Keratinocyte (primary cell): ENCODE measurements at regions not wholly inside any gene's neighbourhood (a gene's known extent, or its start where the extent isn't known, plus 50 kb on each side); places are given as distances from the start of the nearest gene placed in this dataset.

Experiments
- EZH2 ChIP-seq: IDR thresholded peaks from one replicate; pipeline ENCODE4 v1.6.1; 2012; ENCODE audit warnings: inconsistent platforms, mild to moderate bottlenecking, low read length, moderate library complexity
- TF ChIP-seq, protein P1 (sequence below), 3 experiments: IDR thresholded peaks in 1 of 3; conservative IDR thresholded peaks in 1 of 3; optimal IDR thresholded peaks in 1 of 3; 2 replicates in 2 of 3; 3 replicates in 1 of 3; pipeline versions ENCODE3 to v1.5.1; 2011; ENCODE audit warnings: low read length in 3 of 3, mild to moderate bottlenecking in 3 of 3, moderate library complexity in 2 of 3, control low read depth in 1 of 3, inconsistent platforms in 1 of 3; ENCODE audit not compliant: insufficient read depth in 2 of 3; ENCODE audit errors: extremely low read depth in 1 of 3

GRCh38 chr5:115423051-115423450 is 121.5 kb downstream of the FEM1C start:
- TF ChIP-seq, protein P1, sequence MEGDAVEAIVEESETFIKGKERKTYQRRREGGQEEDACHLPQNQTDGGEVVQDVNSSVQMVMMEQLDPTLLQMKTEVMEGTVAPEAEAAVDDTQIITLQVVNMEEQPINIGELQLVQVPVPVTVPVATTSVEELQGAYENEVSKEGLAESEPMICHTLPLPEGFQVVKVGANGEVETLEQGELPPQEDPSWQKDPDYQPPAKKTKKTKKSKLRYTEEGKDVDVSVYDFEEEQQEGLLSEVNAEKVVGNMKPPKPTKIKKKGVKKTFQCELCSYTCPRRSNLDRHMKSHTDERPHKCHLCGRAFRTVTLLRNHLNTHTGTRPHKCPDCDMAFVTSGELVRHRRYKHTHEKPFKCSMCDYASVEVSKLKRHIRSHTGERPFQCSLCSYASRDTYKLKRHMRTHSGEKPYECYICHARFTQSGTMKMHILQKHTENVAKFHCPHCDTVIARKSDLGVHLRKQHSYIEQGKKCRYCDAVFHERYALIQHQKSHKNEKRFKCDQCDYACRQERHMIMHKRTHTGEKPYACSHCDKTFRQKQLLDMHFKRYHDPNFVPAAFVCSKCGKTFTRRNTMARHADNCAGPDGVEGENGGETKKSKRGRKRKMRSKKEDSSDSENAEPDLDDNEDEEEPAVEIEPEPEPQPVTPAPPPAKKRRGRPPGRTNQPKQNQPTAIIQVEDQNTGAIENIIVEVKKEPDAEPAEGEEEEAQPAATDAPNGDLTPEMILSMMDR (optimal IDR thresholded peaks at IDR 0.05 in 1 of 3, IDR thresholded peaks at IDR 0.05 in 1 of 3, conservative IDR thresholded peaks at IDR 0.05 in 1 of 3; ENCODE audit: extremely low read depth in 1 of 3, insufficient read depth in 2 of 3, low read length in 3 of 3): no peak
- no peak for TF ChIP-seq EZH2
